ENCODE measurements at regions not wholly inside any gene's neighbourhood (a gene's known extent, or its start where the extent isn't known, plus 50 kb on each side); places are given as distances from the start of the nearest gene placed in this dataset.

DNA sequence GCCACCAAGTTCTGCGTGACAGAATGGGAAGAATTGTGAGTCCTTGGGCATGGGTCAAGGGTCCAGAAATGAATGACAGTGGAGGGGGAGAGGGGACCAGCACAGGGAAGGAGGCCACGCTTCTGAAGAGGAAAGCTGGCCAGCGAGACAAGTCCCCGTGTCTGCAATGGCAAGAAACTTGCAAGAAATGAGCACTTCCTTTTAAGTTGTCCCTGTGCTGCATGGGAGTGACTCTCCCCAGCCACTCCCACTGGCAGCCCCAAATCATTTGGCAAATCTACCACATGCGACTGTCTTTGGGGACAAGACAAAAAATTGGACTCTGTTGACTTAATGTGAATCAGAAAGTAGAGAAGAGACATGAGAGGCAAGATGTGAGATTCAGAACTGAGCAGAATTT is 242.2 kb upstream of the RREB1 start:
- ChIA-PET CTCF (no interaction called here), POLR2A (no interaction called here)
- DNase-seq (ENCODE audit: low read depth, low spot score): no peak

DNA sequence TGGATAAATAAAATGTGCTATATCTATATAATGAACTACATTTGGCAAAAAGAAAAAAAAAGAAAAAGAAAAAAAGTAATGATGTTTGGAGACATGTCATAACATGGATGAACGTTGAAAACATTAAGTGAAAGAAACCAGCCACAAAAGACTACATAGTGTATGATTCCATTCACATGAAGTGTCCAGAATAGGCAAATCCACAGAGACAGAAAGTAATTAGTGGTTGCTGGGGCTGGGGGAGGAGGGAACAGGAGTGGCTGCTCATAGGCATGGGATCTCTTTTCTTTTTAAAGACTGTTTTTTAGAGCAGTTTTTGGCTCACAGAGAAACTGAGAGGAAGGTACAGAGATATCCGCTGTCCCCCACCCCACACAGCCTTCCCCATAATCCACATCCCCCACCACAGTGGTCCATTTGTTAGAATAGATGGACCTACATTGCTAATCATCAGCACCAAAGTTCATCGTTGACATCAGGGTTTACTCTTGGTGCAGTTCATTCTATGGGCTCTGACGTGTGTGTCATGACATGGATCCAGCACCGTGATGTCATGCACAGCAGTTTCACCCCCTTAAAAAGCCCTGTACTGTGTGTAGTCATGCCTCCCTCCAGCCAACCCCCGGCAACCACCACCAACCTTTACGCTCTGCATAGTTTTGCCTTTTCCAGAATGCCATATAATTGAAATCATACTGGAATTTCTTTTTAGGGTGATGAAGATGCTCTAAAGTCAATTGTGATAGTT is 240.9 kb upstream of the RREB1 start:
- no peak overlapping the region for H3K4me3 ChIP-seq (ENCODE audit: low read depth, low read length)
- TF ChIP-seq, protein P1, sequence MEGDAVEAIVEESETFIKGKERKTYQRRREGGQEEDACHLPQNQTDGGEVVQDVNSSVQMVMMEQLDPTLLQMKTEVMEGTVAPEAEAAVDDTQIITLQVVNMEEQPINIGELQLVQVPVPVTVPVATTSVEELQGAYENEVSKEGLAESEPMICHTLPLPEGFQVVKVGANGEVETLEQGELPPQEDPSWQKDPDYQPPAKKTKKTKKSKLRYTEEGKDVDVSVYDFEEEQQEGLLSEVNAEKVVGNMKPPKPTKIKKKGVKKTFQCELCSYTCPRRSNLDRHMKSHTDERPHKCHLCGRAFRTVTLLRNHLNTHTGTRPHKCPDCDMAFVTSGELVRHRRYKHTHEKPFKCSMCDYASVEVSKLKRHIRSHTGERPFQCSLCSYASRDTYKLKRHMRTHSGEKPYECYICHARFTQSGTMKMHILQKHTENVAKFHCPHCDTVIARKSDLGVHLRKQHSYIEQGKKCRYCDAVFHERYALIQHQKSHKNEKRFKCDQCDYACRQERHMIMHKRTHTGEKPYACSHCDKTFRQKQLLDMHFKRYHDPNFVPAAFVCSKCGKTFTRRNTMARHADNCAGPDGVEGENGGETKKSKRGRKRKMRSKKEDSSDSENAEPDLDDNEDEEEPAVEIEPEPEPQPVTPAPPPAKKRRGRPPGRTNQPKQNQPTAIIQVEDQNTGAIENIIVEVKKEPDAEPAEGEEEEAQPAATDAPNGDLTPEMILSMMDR (IDR thresholded peaks at IDR 0.05; ENCODE audit: insufficient read depth, low read length, missing control alignments): no peak
- DNase-seq (ENCODE audit: low read depth, low spot score): no peak
- ChIA-PET CTCF (no interaction called here), POLR2A (no interaction called here)

More for the DNA sequence above, 242.2 kb upstream of the RREB1 start:
- TF ChIP-seq, protein P1 (IDR thresholded peaks at IDR 0.05; ENCODE audit: insufficient read depth, low read length, missing control alignments): no peak
- no peak overlapping the region for H3K4me3 ChIP-seq (ENCODE audit: low read depth, low read length)

DNA sequence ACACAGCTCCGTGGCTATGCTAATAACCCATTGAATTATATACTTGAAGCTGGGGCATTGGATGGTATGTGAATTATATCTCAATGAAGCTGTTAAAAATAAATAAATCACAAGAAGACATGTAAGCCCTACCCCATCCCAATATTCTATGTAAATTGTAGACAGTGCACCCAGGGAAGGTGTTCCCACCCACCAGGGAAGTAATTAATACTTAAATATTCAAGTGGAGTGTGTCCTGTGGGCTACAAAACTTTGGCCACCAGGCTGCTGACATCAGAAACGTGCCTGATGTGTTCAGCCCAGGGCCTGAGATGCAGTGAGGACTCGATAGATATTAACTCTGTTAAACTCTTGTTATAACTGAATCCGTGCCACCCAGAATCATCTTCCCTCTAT is 240.4 kb upstream of the RREB1 start:
- ChIA-PET CTCF (no interaction called here), POLR2A (no interaction called here)
- TF ChIP-seq, protein P1 (IDR thresholded peaks at IDR 0.05; ENCODE audit: insufficient read depth, low read length, missing control alignments): no peak
- H3K4me3 ChIP-seq (ENCODE audit: low read depth, low read length): no peak overlapping the region
- no peak for DNase-seq (ENCODE audit: low read depth, low spot score)

DNA sequence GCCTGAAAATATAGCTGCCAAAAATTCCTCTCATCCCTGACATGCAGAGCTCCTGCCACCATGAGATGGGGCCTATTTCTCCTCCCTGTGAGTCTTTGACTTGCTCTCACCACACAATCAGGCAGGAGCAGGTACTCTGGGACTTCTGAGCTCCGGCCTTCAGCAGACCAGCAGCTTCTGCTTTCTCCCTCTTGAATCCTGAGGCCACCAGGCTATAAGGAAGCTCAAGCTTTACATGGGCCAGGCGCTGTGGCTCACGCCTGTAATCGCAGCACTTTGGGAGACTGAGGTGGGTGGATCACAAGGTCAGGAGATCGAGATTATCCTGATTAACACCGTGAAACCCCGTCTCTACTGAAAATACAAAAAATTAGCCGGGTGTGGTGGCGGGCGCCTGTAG is 238.7 kb upstream of the RREB1 start:
- CTCF ChIA-PET: no interaction called here
- DNase-seq (ENCODE audit: low read depth, low spot score): no peak
- TF ChIP-seq, protein P1 (IDR thresholded peaks at IDR 0.05; ENCODE audit: insufficient read depth, low read length, missing control alignments): no peak
- POLR2A ChIA-PET: interaction anchor here (0.7 kb wide), 1 partner anchor 306 kb away, joined by 3 read pairs; no protein-coding TSS in a partner anchor
- no peak overlapping the region for H3K4me3 ChIP-seq (ENCODE audit: low read depth, low read length)

DNA sequence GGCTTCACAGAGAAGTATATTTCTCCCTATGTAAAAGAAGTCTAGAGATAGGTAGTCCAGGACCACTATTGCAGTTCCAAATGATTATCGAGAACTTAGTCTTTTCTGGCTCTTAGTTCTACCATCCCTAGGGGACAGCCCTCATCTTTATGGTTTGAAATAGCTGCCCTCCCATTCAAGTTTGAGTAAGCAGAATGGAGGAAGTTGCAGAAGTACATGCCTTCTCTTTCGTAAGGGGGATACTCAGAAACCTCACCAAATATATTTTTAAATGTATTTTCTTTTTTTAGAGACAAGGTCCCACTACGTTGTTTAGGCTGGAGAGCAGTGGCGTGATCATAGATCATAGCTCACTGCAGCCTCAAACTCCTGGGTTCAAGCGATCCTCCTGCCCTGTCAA is 236.8 kb upstream of the RREB1 start:
- ChIA-PET POLR2A (no interaction called here), CTCF (no interaction called here)
- TF ChIP-seq, protein P1 (IDR thresholded peaks at IDR 0.05; ENCODE audit: insufficient read depth, low read length, missing control alignments): no peak
- H3K4me3 ChIP-seq (ENCODE audit: low read depth, low read length): no peak overlapping the region
- no peak for DNase-seq (ENCODE audit: low read depth, low spot score)

DNA sequence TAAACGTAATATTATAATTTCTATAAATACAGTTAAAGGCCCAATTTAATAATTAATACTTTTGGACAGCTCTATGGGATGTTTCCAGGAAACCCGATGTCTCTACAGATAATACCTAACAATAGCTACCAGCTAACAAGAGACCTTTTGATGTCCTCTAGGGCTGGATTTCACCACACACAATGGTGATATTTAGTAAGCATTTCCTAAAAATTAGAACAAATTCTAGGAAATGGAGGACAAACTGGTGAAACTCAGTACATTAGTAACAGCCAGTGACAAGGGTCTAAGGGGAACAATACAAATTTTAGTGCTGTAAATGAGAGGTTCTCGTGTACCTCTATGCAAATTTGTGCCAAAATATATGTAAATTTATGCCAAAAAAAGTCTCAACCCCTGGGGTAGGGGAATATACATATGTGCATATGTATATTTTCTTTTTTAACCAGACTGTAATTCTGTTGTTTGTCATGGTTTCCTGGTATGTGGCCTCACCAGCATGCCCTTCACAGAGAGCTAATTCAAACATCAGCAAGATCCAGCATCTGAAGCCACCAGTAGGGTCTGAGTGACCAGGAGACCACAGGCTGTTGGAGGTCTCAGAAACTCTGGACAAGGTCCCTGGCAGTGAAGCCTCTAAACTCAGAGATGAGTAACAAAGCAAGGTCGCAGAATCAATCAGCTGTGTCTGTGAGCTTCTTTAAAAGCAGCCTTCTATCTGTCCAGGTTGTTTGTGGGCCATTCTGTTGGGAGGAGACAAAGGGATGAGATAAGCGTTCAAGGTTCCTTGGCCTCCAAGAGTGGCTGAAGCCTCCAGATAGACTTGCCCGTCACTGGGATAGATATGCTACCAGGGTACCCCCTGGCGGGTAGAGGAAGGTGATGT is 235.1 kb upstream of the RREB1 start:
- ChIA-PET POLR2A (no interaction called here), CTCF (no interaction called here)
- H3K4me3 ChIP-seq (ENCODE audit: low read depth, low read length): no peak overlapping the region
- DNase-seq (ENCODE audit: low read depth, low spot score): no peak
- TF ChIP-seq, protein P1 (IDR thresholded peaks at IDR 0.05; ENCODE audit: insufficient read depth, low read length, missing control alignments): no peak

All from AG04449 (cell line).